HG02981 (cell line): ENCODE measurements at regions not wholly inside any gene's neighbourhood (a gene's known extent, or its start where the extent isn't known, plus 50 kb on each side); places are given as distances from the start of the nearest gene placed in this dataset.
A peak's percentile ranks its signal among the peaks of the same experiment; 100 is the strongest.
"Not testable (repeated sequence)": the region's sequence is repeated elsewhere in the genome, so short reads cannot be mapped to it uniquely, and the experiment has no call there.

Source experiments
- ATAC-seq: cut with Tn5 transposase; IDR thresholded peaks from one replicate; pipeline ENCODE4 v1.9.1; 2021; ENCODE audit warnings: mild to moderate bottlenecking, moderate library complexity; ENCODE audit not compliant: unreplicated experiment

DNA sequence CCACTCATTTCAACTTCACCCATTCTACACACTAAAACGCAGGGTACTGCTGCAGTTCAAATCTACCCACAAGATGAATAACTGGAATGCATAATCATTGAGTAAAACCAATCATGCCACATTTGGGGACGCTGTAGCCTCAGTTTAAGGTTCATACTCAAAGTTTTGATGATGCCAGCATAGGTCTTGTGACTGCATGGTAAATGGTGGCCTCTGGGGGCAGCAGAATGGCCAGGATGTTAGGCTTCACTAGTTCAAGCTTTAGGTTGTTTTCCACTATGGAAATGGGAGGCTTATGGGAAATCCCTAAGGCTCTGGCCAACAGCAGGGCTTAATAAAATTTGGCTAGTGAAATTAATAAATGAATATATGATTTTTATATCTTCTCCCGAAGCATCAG is 104.3 kb upstream of the TSC22D2 start:
- ATAC-seq, result peak; percentile 61

- no peak for ATAC-seq
Measured at GRCh38 chr3:150302246-150302645, 105.9 kb upstream of the TSC22D2 start.

DNA sequence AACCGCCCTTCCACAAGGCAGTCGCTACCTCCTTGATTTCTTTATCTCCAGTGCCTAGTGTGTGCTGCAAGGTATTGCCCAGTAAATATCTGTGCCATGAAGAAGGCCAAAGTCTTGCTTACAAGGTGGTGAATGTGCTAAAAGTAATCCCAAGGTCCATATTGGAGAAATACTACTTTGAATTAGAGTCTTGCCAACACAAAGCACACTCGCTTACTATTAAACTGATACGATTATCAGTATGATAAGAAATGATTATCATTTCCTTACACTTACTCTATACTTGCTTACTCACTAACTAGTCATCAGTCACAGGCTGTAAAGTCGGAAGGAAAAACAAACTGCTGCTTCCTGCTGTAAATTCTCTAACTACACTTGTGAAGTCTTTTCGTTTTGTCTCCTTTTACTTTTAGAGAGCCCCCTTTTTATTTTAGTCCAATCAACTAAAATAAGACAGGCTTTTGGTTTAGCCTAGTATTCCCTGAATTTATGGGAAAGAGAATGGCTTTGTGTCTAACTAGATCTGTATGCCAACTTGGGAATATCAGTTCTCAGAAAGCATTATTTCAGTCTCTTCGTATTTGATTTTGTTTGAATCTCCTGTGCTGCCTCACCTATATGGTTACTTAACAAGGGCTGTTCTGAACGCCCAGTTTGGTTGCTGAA is 107.1 kb upstream of the TSC22D2 start:
- ATAC-seq, result no peak

GRCh38 chr3:150300388-150300787 is 107.7 kb upstream of the TSC22D2 start:
- ATAC-seq, result no peak

GRCh38 chr3:150299201-150299600 is 108.9 kb upstream of the TSC22D2 start:
- ATAC-seq, result no peak

DNA sequence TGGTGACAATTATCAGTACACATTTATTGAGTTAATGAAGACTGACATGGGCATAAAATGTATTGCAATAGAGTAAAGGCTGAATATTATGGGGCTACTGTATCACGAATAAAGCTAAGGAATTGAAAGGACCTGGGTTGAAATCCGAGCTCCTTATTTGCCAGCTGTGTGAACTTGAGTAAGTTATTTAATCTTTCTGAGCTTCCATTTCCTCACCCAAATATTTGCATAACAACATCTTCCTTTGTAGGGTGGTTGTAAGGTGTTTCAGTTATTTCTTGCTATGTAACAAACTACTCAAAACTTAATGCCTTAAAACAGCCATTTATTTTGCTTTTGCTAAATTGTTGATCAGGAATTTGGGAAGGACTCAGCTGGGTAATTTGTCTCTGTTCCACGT is 111.1 kb upstream of the TSC22D2 start:
- no peak for ATAC-seq

DNA sequence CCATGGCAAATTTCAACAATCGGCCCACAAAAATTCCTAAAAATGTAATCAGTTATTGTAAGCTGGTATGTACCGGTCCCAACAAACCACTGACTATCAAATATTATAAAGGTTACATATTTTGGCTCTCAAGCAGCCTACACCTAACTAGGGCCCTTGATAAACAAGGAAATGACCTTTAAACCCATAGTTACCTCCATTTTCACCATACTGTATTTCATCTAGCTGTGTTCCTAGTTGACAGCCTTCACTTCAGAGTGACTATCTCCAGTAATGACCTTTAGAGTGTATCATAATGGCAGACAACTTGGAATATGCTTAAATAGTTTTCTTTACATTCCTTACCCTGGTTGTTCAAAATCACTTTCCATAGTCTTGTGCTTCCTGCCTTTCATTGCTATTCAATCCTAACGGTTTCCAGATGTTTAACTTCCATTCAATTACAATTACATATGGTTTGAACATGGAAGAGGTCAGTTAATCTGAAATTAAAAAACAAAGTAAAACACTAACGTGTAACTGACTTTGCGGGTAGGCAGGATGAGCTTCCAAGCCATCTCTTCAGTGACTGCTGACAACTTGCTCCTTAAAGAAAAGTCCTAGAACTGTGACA is 111.9 kb upstream of the TSC22D2 start:
- no peak for ATAC-seq

DNA sequence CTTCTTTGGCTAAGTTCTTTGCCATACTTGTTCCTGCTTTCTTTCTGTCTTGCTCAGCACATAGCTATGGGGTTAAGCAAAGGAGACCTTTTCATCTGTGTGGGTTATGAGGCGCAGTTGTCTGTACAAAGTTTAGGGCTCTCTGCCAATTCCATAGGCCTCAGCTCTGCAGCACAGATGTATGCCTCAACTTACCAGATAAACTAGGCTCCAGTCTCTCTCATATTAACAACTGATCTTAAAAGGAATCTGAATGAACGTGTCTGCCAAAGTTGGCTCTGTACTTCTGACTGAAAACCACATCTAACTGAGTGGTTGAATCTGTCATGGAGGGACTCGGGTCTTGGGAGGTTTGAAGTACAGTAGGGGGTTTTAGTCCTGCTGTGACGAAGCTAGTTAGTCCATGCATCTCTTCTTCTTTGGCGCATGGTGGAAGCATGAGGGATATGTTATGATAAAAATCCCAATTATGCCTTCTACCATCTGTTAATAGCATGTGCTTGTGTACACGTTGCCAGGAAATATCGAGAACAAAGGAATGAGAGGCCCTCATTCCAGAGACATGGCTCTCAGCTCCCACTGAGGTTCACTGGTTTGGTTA is 114.6 kb upstream of the TSC22D2 start:
- ATAC-seq, result no peak

DNA sequence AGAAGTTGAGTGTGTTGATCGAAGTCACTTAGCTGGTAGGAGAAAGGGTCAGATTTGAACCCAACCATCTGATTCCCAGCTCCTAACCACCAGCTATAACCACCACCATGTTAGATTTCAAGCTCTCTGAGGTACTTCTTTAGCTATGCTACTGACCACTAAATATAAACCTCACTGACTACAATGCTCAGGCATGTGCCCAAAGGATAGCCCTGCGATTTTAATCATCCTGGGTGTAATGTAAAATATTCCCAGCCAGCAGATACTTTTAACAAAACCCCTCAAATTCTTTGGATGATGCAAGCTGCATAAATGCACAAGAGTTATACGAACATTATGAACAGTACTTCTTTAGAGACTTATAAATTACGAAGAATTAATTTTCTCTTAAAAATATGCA is 115.2 kb upstream of the TSC22D2 start:
- no peak for ATAC-seq

DNA sequence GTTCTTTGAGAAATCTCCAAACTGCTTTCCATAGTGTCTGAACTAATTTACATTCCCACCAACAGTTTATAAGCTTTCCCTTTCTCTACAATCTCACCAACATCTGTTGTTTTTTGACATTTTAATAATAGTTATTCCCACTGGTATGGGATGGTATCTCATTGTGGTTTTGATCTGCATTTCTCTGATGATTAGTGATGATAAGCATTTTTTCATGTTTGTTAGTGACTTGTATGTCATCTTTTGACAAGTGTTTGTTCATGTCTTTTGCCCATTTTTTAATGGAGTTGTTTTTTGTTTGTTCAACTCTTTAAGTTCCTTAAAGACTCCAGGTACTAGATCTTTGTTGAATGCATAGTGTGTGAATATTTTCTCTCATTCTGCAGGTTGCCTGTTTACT is 116.6 kb upstream of the TSC22D2 start:
- no peak for ATAC-seq

- peak; percentile 63 for ATAC-seq
Measured at GRCh38 chr3:150286390-150287147, 121.5 kb upstream of the TSC22D2 start.

DNA sequence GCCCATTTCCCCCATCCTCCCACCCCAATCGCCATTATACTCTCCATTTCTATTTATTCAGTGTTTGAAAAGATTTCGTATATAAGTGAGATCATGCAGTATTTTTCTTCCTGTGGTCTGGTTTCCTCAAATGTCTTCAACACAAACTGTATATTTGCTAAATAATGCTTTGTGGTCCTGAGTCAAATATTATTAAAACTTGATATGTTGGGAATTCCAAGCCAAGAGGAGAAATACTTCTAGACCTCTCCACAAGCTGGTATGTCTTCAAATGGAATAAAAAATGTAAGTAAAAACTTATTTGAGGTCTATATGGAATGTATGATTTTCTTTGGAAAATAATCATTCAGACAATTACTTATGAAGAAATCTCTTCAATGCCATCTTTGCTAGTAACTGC is 122.5 kb upstream of the TSC22D2 start:
- ATAC-seq, result no peak

DNA sequence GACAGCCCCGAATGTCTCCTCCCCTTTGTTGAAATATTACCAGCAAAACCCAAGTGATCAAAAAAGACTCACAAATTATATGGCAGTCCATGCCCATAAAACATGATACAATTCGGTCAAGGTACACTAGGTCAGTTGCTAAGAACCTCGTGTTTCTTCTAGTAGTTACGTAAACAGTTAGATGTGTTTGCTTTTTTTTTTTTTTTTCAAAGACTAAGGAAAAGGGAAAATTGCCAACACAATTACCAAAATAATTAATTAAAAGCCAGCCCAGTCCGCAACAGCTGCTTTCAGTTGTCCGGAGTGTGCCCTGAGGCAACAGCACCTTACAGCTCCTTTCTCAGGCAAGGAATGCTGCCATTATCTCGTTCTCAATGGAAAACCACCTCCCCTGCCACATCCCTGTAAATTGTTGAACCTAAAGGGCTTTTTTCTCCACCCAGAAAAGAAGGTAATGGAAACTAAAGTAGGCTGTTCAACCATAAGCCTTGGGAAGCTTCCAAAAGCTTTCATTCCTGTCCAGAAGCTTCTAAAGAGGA is 129.2 kb upstream of the TSC22D2 start:
- ATAC-seq, result no peak

DNA sequence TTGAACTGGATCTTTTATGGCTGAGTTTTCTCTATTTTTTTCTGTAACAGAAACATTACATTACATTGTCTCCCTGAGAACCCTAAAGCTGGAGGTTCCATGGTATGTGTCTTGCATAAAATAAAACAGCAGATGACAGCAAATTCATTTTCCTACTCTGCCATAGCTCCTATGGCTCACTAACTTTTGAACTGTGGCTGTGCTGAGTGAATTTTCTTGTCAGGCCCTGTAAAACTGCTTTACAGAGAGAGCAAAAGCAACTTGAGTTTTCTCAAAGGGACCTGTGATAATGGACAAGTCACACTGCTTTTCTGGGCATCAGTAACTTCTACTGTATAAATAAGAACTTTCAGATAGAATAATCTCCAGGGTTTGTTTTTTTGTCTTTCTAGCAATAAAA is 129.9 kb upstream of the TSC22D2 start:
- ATAC-seq, result no peak

GRCh38 chr3:150277444-150277843 is 130.7 kb upstream of the TSC22D2 start:
- ATAC-seq, result no peak

DNA sequence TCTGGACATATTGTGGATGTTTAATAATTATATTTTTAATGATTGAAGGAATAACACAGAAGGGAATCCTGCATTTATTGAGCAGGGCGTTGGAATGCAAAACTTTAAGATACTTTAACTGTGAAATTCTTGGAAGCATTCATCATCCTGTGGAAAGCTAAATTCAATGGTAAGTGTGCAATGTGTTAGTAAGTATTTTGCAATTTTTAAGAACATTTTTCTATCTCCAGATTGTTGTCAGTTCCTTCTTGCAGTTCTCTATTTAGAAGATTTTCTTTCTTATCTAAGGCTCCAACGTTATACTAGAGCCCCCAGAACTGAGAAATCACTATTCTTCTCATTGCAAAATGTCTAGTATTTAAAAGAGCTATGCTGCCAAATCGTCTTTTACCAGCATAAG is 132.2 kb upstream of the TSC22D2 start:
- ATAC-seq, result no peak

GRCh38 chr3:150274372-150274771 is 133.7 kb upstream of the TSC22D2 start:
- no peak for ATAC-seq

DNA sequence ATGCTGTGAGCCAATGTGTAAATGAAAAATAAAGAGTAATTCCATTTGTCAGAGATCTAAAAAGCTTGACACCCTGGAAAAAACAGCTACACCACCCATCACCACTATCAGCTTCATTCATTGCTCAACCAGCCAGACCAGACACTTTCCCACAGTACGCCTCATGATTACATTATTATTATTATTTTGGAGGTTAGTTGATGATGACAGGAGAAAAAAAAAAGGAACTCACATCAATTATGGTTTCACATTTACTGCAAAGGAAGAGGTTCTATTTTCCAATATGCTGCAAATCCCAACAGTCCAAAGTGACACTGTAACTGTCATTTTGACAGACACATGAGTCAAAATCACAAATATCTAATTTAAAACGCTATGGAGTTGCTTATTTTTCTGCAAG is 134.7 kb upstream of the TSC22D2 start:
- ATAC-seq, result no peak

DNA sequence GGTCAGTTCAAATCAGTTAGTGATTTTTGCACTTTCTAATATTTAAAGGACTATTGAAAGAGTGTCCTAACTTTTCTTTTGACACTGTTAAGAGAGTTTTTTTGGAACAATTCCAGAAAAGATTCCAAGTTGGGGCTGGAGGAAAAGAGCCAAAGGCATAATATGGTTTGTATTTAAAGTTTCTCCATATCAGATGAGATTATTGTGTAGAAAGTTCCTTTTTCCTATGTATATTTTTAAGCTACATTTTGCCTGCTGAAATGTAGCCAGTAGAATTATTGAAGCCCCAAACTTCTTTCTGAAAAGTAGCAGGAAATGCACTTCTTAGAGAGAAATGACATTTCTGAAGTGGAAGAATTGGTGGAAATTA is 136.5 kb upstream of the TSC22D2 start:
- ATAC-seq, result no peak

- ATAC-seq, result no peak
Measured at GRCh38 chr3:150270883-150271590, 137.1 kb upstream of the TSC22D2 start.

DNA sequence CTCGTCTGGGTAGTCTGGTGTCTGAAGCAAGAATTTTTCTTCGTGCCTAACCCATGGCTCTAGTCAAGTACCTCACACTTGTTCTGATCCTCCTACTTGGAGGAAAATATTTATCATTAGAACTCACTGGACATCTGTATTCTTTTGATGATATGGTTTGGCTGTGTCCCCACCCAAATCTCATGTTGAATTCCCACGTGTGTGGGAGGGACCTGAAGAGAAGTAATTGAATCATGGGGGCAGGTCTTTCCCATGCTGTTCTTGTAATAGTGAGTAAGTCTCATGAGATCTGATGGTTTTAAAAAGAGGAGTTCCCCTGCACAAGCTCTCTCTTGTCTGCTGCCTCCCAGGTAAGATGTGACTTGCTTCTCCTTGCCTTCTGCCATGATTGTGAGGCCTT is 137.7 kb upstream of the TSC22D2 start:
- not testable (repeated sequence) for ATAC-seq
